Suprapubic skin (tissue), 4 donors: ENCODE measurements at regions not wholly inside any gene's neighbourhood (a gene's known extent, or its start where the extent isn't known, plus 50 kb on each side); places are given as distances from the start of the nearest gene placed in this dataset.

Experiments used
- DNase-seq, 2 donors: peaks; one replicate each; pipeline ENCODE4 v3.0.0-alpha.2; 2019; ENCODE audit warnings: low spot score in 2 of 2
- H3K27ac ChIP-seq: fragments of 200-600 bp; sonication (generic); one replicate; pipeline ENCODE4 v1.5.1; 2019
- H3K27me3 ChIP-seq: fragments of 200-600 bp; sonication (generic); one replicate; pipeline ENCODE4 v1.5.1; 2019
- H3K36me3 ChIP-seq: fragments of 200-600 bp; sonication (generic); one replicate; pipeline ENCODE4 v1.5.1; 2019
- H3K4me1 ChIP-seq: fragments of 200-600 bp; sonication (generic); one replicate; pipeline ENCODE4 v1.5.1; 2019
- H3K4me3 ChIP-seq: fragments of 200-600 bp; sonication (generic); one replicate; pipeline ENCODE4 v1.5.1; 2019; ENCODE audit warnings: mild to moderate bottlenecking
- H3K9me3 ChIP-seq: fragments of 200-600 bp; sonication (generic); one replicate; pipeline ENCODE4 v1.5.1; 2019
- EP300 ChIP-seq: sonication (generic); formaldehyde crosslinking; IDR thresholded peaks from one replicate; pipeline ENCODE4 v1.6.1; 2017; ENCODE audit warnings: antibody characterized with exemption
- POLR2A ChIP-seq, 2 donors: fragments of 450-650 bp; IDR thresholded peaks; one replicate each; pipeline ENCODE4 v1.6.1; 2017; ENCODE audit warnings: antibody characterized with exemption in 2 of 2, mild to moderate bottlenecking in 2 of 2, moderate library complexity in 2 of 2
- POLR2AphosphoS5 ChIP-seq, 3 donors: sonication (generic); formaldehyde crosslinking; IDR thresholded peaks; one replicate each; pipeline ENCODE4 v1.6.1; 2017; ENCODE audit warnings: antibody characterized with exemption in 3 of 3
- WGBS: methylation state at CpG from one replicate; pipeline ENCODE4 v1.1.5; 2018; 5-methylcytosine and 5-hydroxymethylcytosine counted together
- TF ChIP-seq, protein P1 (sequence below), 2 donors: fragments of 200-600 bp in 1 of 2; fragments of 450-650 bp in 1 of 2; sonication (generic) in 1 of 2; IDR thresholded peaks; one replicate each; pipeline ENCODE4 v1.5.1; 2016 to 2019; ENCODE audit warnings: antibody characterized with exemption in 2 of 2, mild to moderate bottlenecking in 1 of 2, moderate library complexity in 1 of 2

DNA sequence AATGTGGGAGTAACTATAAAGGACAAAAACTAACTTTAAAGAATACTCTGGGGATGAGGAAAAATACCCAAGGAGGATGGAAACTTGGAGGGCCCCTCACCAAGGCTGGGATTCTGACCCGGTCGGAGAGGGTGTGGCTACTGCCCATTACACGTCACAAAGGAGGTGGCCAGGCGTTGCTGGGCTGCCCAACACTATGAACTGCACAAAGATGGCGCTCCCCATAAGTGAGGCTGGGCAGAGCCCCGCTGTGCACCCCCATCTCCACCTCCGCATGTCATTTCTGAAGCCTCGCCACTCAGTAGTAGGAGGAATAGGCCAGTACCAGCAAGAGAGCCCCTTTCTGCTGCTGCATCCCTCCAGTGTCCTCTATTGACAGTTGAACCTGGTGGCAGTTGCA, 290.1 kb upstream of the ZNF32 start:
- Histone ChIP-seq H3K4me3 (no peak overlapping the region), H3K4me1 (peaks cover 24% of the 10 kb centered on the region), H3K27me3 (no peaks in the 10 kb centered on the region), H3K27ac (no peak overlapping the region), H3K9me3 (no peaks in the 10 kb centered on the region), H3K36me3 (no peaks in the 10 kb centered on the region)
- DNase-seq = no peak
- TF ChIP-seq, protein P1, sequence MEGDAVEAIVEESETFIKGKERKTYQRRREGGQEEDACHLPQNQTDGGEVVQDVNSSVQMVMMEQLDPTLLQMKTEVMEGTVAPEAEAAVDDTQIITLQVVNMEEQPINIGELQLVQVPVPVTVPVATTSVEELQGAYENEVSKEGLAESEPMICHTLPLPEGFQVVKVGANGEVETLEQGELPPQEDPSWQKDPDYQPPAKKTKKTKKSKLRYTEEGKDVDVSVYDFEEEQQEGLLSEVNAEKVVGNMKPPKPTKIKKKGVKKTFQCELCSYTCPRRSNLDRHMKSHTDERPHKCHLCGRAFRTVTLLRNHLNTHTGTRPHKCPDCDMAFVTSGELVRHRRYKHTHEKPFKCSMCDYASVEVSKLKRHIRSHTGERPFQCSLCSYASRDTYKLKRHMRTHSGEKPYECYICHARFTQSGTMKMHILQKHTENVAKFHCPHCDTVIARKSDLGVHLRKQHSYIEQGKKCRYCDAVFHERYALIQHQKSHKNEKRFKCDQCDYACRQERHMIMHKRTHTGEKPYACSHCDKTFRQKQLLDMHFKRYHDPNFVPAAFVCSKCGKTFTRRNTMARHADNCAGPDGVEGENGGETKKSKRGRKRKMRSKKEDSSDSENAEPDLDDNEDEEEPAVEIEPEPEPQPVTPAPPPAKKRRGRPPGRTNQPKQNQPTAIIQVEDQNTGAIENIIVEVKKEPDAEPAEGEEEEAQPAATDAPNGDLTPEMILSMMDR (IDR thresholded peaks at IDR 0.05) = no peak
- TF ChIP-seq EP300 (no peak), POLR2AphosphoS5 (IDR thresholded peaks at IDR 0.05) (no peak), POLR2A (IDR thresholded peaks at IDR 0.05) (no peak)
- WGBS = 77% methylated on average over 8 of the region's 8 CpGs

DNA sequence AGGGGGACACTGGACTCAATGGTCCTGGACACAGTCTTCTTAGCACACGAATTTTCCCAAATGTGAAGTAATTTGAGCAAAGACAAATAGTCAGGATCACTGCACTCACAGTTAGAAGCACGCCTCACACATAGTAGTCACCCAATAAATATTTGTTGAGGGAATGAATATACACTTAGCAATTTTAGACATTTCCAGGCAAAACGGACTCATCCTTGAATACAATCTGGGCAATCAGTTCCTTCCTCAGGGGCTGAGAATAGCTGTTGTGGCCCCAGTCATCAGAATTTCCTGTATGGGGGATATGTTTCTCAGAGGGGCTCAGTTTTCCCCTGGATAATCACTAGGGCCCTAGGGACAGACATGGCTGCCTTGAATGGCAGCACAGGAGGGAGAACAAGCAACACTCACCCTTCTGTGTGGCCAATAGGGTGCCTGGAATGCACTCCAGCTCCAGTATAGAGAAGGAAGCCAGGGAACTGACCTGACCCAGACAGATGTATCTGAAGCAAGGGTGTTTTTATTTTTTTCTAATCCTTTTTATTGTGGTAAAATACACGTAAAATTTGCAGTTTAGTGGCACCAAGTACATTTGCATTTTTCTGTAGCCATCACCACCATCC, 282.7 kb upstream of the ZNF32 start:
- DNase-seq = no peak
- H3K9me3 ChIP-seq = no peaks in the 10 kb centered on the region
- WGBS = 85% methylated on average over 4 of the region's 4 CpGs
- H3K36me3 ChIP-seq = no peaks in the 10 kb centered on the region
- no peak overlapping the region for H3K4me3 ChIP-seq
- no peaks in the 10 kb centered on the region for H3K27me3 ChIP-seq
- H3K27ac ChIP-seq = no peak overlapping the region
- no peak for TF ChIP-seq EP300
- TF ChIP-seq, protein P1 (IDR thresholded peaks at IDR 0.05) = no peak
- no peak for TF ChIP-seq POLR2A (IDR thresholded peaks at IDR 0.05)
- TF ChIP-seq POLR2AphosphoS5 (IDR thresholded peaks at IDR 0.05) = no peak
- H3K4me1 ChIP-seq = no peaks in the 10 kb centered on the region

DNA sequence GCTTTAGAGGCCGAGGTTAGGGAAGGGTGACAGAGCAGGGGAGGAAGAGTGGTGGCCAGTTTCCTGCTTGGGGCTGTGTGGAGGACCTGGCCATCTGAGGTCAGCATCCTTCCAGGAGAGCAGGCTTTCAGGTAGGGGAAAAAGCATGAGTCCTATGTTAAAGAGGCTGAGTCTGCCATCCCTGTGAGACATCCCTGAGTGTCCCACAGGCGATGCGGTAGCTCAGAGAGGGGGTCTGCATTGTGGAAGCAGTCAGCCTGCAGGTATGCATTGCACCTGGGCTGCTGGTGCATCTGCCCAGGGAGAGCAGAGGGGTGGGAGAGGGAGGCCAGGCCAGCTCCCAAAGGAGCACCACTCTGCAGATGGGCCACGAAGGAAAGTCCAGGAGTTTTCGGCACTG, 282.1 kb upstream of the ZNF32 start:
- no peaks in the 10 kb centered on the region for H3K9me3 ChIP-seq
- no peak for DNase-seq
- TF ChIP-seq EP300 (no peak), POLR2AphosphoS5 (IDR thresholded peaks at IDR 0.05) (no peak)
- no peaks in the 10 kb centered on the region for H3K36me3 ChIP-seq
- H3K27ac ChIP-seq = no peak overlapping the region
- H3K4me1 ChIP-seq = no peaks in the 10 kb centered on the region
- 91% methylated on average over 4 of the region's 5 CpGs for WGBS
- H3K4me3 ChIP-seq = no peak overlapping the region
- no peaks in the 10 kb centered on the region for H3K27me3 ChIP-seq

DNA sequence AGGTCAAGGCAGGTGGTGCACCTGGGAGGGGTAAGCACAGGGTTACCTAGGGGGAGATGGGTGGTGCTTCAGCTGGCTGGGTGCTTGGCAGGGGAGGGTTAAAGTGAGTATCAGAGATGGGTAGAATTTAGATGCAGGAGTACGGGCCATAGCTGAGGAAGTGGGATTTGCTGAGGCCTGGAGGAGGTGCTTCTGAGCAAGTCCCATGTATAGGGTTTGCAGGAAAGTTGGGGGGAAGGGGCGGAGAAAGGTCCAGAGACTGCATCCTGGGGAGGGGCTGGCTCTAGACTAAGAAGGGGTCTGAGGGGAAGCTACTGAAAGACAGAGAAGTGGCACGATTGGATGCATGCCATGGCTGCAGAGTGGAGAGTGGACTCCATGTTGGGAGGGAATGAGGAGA, 281.6 kb upstream of the ZNF32 start:
- Histone ChIP-seq H3K4me3 (no peak overlapping the region), H3K27ac (no peak overlapping the region), H3K9me3 (no peaks in the 10 kb centered on the region), H3K4me1 (no peaks in the 10 kb centered on the region), H3K36me3 (no peaks in the 10 kb centered on the region), H3K27me3 (no peaks in the 10 kb centered on the region)
- no peak for DNase-seq
- TF ChIP-seq POLR2AphosphoS5 (IDR thresholded peaks at IDR 0.05) (no peak), EP300 (no peak), POLR2A (IDR thresholded peaks at IDR 0.05) (no peak)
- TF ChIP-seq, protein P1 (IDR thresholded peaks at IDR 0.05) = no peak
- 74% methylated on average over 3 of the region's 3 CpGs for WGBS

DNA sequence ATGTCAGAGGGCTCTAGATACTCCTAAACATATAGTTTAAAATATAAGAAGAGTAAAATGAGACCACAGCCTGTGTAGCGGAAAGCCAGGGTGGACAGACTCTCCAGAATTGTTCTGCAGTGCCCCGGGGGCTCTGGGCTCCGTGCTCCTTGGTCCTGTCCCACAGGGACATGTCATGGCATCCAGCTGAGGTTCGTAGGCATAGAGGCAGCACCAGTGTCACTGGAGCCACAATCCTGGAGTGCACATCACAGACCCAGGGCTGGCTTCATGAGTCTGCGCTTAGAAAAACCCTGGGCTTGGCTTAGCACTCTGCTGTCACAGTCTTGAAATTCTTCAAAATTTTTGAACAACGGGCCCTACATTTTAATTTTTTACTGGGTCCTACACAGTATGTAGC, 280.4 kb upstream of the ZNF32 start:
- H3K4me3 ChIP-seq = no peak overlapping the region
- no peaks in the 10 kb centered on the region for H3K36me3 ChIP-seq
- H3K9me3 ChIP-seq = no peaks in the 10 kb centered on the region
- no peaks in the 10 kb centered on the region for H3K4me1 ChIP-seq
- DNase-seq = no peak
- TF ChIP-seq POLR2A (IDR thresholded peaks at IDR 0.05) (no peak), POLR2AphosphoS5 (IDR thresholded peaks at IDR 0.05) (no peak), EP300 (no peak)
- TF ChIP-seq, protein P1 (IDR thresholded peaks at IDR 0.05) = no peak
- H3K27me3 ChIP-seq = no peaks in the 10 kb centered on the region
- WGBS = 92% methylated on average over 6 of the region's 6 CpGs
- H3K27ac ChIP-seq = no peak overlapping the region

DNA sequence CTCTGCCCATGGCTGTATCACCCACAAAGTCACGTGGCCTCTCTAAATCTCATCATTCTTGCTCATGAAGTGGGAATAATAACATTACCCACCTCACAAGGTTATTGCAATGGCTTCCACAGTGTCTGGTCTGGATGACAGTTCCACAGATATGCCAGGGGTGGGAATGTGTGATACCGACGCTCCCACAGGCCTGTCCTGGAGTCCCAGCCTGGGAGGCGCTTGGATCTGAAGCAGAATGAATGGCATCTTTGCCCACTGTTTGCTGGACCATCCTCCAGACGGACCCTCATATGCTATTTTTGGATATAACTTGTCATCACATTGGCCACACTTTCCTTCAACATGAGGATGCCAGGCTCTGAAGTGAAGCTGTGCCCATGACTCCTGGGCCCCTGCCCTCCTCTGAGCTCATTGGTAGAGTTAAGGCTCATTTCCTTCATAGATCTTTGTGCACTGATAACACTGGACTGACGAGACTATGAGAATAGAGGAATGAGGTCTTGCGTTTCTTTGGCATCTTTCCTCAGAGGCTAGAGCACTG, 279.8 kb upstream of the ZNF32 start:
- H3K36me3 ChIP-seq = no peaks in the 10 kb centered on the region
- no peaks in the 10 kb centered on the region for H3K27me3 ChIP-seq
- WGBS = 80% methylated on average over 7 of the region's 7 CpGs
- no peaks in the 10 kb centered on the region for H3K4me1 ChIP-seq
- H3K9me3 ChIP-seq = no peaks in the 10 kb centered on the region
- no peak for DNase-seq
- no peak overlapping the region for H3K27ac ChIP-seq
- no peak overlapping the region for H3K4me3 ChIP-seq
- no peak for TF ChIP-seq EP300
- TF ChIP-seq POLR2A (IDR thresholded peaks at IDR 0.05) = no peak
- no peak for TF ChIP-seq POLR2AphosphoS5 (IDR thresholded peaks at IDR 0.05)
- TF ChIP-seq, protein P1 (IDR thresholded peaks at IDR 0.05) = no peak
